Panc1 (cell line): ENCODE measurements at regions not wholly inside any gene's neighbourhood (a gene's known extent, or its start where the extent isn't known, plus 50 kb on each side); places are given as distances from the start of the nearest gene placed in this dataset.

Source experiments
- ATAC-seq: fragments of 200-7000 bp; cut with Tn5 transposase; 2 replicates; pipeline ENCODE4 v1.9.1; 2020; ENCODE audit warnings: mild to moderate bottlenecking, moderate library complexity
- BruUV-seq: library from RNA; stranded (reverse); fragments of 400-500 nt; replicated peaks from 2 replicates; lab custom pipeline; 2021; lab: Mats Ljungman, UMichigan
- CTCF ChIA-PET: fragments of 300-600 bp; sonication (Branson Sonifier 250); formaldehyde crosslinking; loops from one replicate; lab custom pipeline; 2022; ENCODE audit warnings: antibody characterized with exemption; lab: Charles Lee
- POLR2A ChIA-PET: fragments of 300-600 bp; sonication (Branson Sonifier 250); formaldehyde crosslinking; loops from one replicate; lab custom pipeline; 2022; ENCODE audit warnings: antibody characterized with exemption; lab: Charles Lee
- DNase-seq: peaks from one replicate; pipeline ENCODE4 v3.0.0-alpha.2; 2010; ENCODE audit warnings: low read depth, low spot score
- H3K27ac ChIP-seq: 2 replicates; pipeline ENCODE4 v1.5.1; 2011; ENCODE audit warnings: mild to moderate bottlenecking, low read length, inconsistent platforms
- H3K27me3 ChIP-seq: fragments of 200-500 bp; sonication (Bioruptor generic); 2 replicates; pipeline ENCODE4 v1.6.0; 2014; ENCODE audit warnings: low read length, inconsistent platforms; ENCODE audit not compliant: control insufficient read depth, insufficient read depth
- H3K36me3 ChIP-seq: fragments of 200-500 bp; sonication (Bioruptor generic); 2 replicates; pipeline ENCODE4 v1.5.1; 2014; ENCODE audit warnings: inconsistent platforms, mild to moderate bottlenecking, low read length, moderate library complexity; ENCODE audit not compliant: control insufficient read depth, insufficient read depth
- H3K4me1 ChIP-seq: 2 replicates; pipeline ENCODE4 v1.5.1; 2011; ENCODE audit warnings: inconsistent platforms, mild to moderate bottlenecking, low read length, moderate library complexity; ENCODE audit not compliant: control insufficient read depth, insufficient read depth
- H3K4me3 ChIP-seq, 2 experiments: 2 replicates each; pipeline ENCODE4 v1.5.1; 2011 to 2012; ENCODE audit warnings: low read depth in 2 of 2, low read length in 2 of 2, mild to moderate bottlenecking in 2 of 2, inconsistent platforms in 1 of 2, moderate library complexity in 1 of 2
- H3K9me3 ChIP-seq: fragments of 200-500 bp; sonication (Bioruptor generic); 2 replicates; pipeline ENCODE4 v1.5.1; 2014; ENCODE audit warnings: low read depth, mild to moderate bottlenecking, inconsistent platforms, low read length, moderate library complexity; ENCODE audit not compliant: control insufficient read depth, insufficient read depth
- POLR2AphosphoS5 ChIP-seq: IDR thresholded peaks from 2 replicates; pipeline ENCODE4 v1.6.1; 2012; ENCODE audit warnings: mild to moderate bottlenecking, low read depth, low read length, moderate library complexity
- REST ChIP-seq, 2 experiments: IDR thresholded peaks; 2 replicates each; pipeline ENCODE4 v1.6.1; 2011 to 2012; ENCODE audit warnings: low read depth in 2 of 2, control low read depth in 1 of 2, low read length in 1 of 2, mild to moderate bottlenecking in 1 of 2, moderate library complexity in 1 of 2; ENCODE audit not compliant: insufficient read depth in 1 of 2
- SIN3A ChIP-seq: IDR thresholded peaks from 2 replicates; pipeline ENCODE4 v1.6.1; 2012; ENCODE audit warnings: low read depth, mild to moderate bottlenecking, low read length, moderate library complexity, borderline replicate concordance; ENCODE audit not compliant: insufficient read depth
- TCF7L2 ChIP-seq: IDR thresholded peaks from 2 replicates; pipeline ENCODE4 v1.6.1; 2011; ENCODE audit warnings: mild to moderate bottlenecking, low read depth, low read length, inconsistent platforms
- in situ Hi-C: cut with HindIII; loops from 2 replicates; pipeline ENCODE4 v1.10.0; 2016; ENCODE audit warnings: low sequenced_read_pairs, low pct_unique_long_range_greater_than_20kb
- intact Hi-C: fragments of 100-400 bp; cut with micrococcal nuclease; formaldehyde crosslinking; loops from one replicate; pipeline ENCODE4 v1.10.0; 2022; ENCODE audit not compliant: unreplicated experiment
- TF ChIP-seq, protein P1 (sequence below): fragments of 450-650 bp; IDR thresholded peaks from 2 replicates; pipeline ENCODE4 v1.5.1; 2017; ENCODE audit warnings: mild to moderate bottlenecking

GRCh38 chr7:51660516-51660915 is 343.9 kb upstream of the COBL start:
- no peaks in the 10 kb centered on the region for H3K9me3 ChIP-seq
- no peak overlapping the region for H3K27ac ChIP-seq
- TF ChIP-seq POLR2AphosphoS5 (no peak), SIN3A (no peak), TCF7L2 (no peak), REST (IDR thresholded peaks at IDR 0.05; ENCODE audit: insufficient read depth in 1 of 2, low read depth in 2 of 2, low read length in 1 of 2) (no peak)
- TF ChIP-seq, protein P1, sequence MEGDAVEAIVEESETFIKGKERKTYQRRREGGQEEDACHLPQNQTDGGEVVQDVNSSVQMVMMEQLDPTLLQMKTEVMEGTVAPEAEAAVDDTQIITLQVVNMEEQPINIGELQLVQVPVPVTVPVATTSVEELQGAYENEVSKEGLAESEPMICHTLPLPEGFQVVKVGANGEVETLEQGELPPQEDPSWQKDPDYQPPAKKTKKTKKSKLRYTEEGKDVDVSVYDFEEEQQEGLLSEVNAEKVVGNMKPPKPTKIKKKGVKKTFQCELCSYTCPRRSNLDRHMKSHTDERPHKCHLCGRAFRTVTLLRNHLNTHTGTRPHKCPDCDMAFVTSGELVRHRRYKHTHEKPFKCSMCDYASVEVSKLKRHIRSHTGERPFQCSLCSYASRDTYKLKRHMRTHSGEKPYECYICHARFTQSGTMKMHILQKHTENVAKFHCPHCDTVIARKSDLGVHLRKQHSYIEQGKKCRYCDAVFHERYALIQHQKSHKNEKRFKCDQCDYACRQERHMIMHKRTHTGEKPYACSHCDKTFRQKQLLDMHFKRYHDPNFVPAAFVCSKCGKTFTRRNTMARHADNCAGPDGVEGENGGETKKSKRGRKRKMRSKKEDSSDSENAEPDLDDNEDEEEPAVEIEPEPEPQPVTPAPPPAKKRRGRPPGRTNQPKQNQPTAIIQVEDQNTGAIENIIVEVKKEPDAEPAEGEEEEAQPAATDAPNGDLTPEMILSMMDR: no peak
- no peaks in the 10 kb centered on the region for H3K4me1 ChIP-seq
- ChIA-PET CTCF (no interaction called here), POLR2A (no interaction called here)
- ATAC-seq (no peak), DNase-seq (no peak)
- BruUV-seq: no TSS peak
- intact Hi-C loops (no loop called here), in situ Hi-C loops (no loop called here)
- H3K36me3 ChIP-seq: no peaks in the 10 kb centered on the region
- H3K4me3 ChIP-seq: no peak overlapping the region
- no peaks in the 10 kb centered on the region for H3K27me3 ChIP-seq

- ATAC-seq (no peak), DNase-seq (no peak)
- H3K36me3 ChIP-seq: no peaks in the 10 kb centered on the region
- BruUV-seq: no TSS peak
- in situ Hi-C loops: no loop called here
- H3K4me1 ChIP-seq: no peaks in the 10 kb centered on the region
- no peaks in the 10 kb centered on the region for H3K27me3 ChIP-seq
- H3K4me3 ChIP-seq: no peak overlapping the region
- POLR2A ChIA-PET: no interaction called here
- H3K27ac ChIP-seq: no peak overlapping the region
- intact Hi-C loops: no loop called here
- CTCF ChIA-PET: no interaction called here
- H3K9me3 ChIP-seq: no peaks in the 10 kb centered on the region
- TF ChIP-seq, protein P1: no peak
- TF ChIP-seq TCF7L2 (no peak), SIN3A (no peak), POLR2AphosphoS5 (no peak), REST (IDR thresholded peaks at IDR 0.05; ENCODE audit: insufficient read depth in 1 of 2, low read depth in 2 of 2, low read length in 1 of 2) (no peak)
Measured at GRCh38 chr7:51658684-51659083, 342.1 kb upstream of the COBL start.
